ENCODE measurements at regions not wholly inside any gene's neighbourhood (a gene's known extent, or its start where the extent isn't known, plus 50 kb on each side); places are given as distances from the start of the nearest gene placed in this dataset.

GRCh38 chr12:65764325-65764724 is 60.0 kb upstream of the HMGA2 start:
- Histone ChIP-seq H3K4me3 (no peak overlapping the region), H3K27me3 (ENCODE audit: low read depth) (peaks cover 4% of the 10 kb centered on the region), H3K4me1 (no peaks in the 10 kb centered on the region), H3K9me3 (replicated peaks) (no peaks in the 10 kb centered on the region), H3K27ac (replicated peaks) (no peak overlapping the region), H3K36me3 (no peaks in the 10 kb centered on the region)
- no peak for DNase-seq
- no peak for TF ChIP-seq CTCF (IDR thresholded peaks at IDR 0.05; ENCODE audit: borderline replicate concordance)
- intact Hi-C loops (cut with micrococcal nuclease), result no loop called here

GRCh38 chr12:65765436-65765813 is 58.9 kb upstream of the HMGA2 start:
- H3K36me3 ChIP-seq, result no peaks in the 10 kb centered on the region
- DNase-seq, result no peak
- H3K9me3 ChIP-seq (replicated peaks), result no peaks in the 10 kb centered on the region
- TF ChIP-seq CTCF (IDR thresholded peaks at IDR 0.05; ENCODE audit: borderline replicate concordance), result no peak
- H3K4me1 ChIP-seq, result no peaks in the 10 kb centered on the region
- peaks cover 11% of the 10 kb centered on the region for H3K27me3 ChIP-seq (ENCODE audit: low read depth)
- intact Hi-C loops (cut with micrococcal nuclease), result no loop called here
- no peak overlapping the region for H3K4me3 ChIP-seq
- no peak overlapping the region for H3K27ac ChIP-seq (replicated peaks)

- peaks cover 21% of the 10 kb centered on the region for H3K27me3 ChIP-seq (ENCODE audit: low read depth)
- no peak for DNase-seq
- no peak overlapping the region for H3K27ac ChIP-seq (replicated peaks)
- no peaks in the 10 kb centered on the region for H3K4me1 ChIP-seq
- H3K36me3 ChIP-seq, result no peaks in the 10 kb centered on the region
- TF ChIP-seq CTCF (IDR thresholded peaks at IDR 0.05; ENCODE audit: borderline replicate concordance), result no peak
- no peak overlapping the region for H3K4me3 ChIP-seq
- intact Hi-C loops (cut with micrococcal nuclease), result no loop called here
- no peaks in the 10 kb centered on the region for H3K9me3 ChIP-seq (replicated peaks)
Observed at GRCh38 chr12:65769880-65770279, 54.4 kb upstream of the HMGA2 start.

Data from left ventricle myocardium inferior (tissue), 1 donor.